Neuronal stem cell (in vitro differentiated cells): ENCODE measurements at regions not wholly inside any gene's neighbourhood (a gene's known extent, or its start where the extent isn't known, plus 50 kb on each side); places are given as distances from the start of the nearest gene placed in this dataset.

Source experiments
- DNase-seq: peaks from one replicate; pipeline ENCODE4 v3.0.0-alpha.2; 2013; ENCODE audit warnings: low spot score
- H2AFZ ChIP-seq: one replicate; pipeline ENCODE4 v1.6.1; 2013; ENCODE audit warnings: mild to moderate bottlenecking, low read length, inconsistent platforms
- H2AK5ac ChIP-seq: 2 replicates; pipeline ENCODE4 v1.6.1; 2013; ENCODE audit warnings: low read depth, mild to moderate bottlenecking, inconsistent platforms, low read length, moderate library complexity, mixed read lengths
- H2BK120ac ChIP-seq: 2 replicates; pipeline ENCODE4 v1.6.1; 2013; ENCODE audit warnings: low read depth, mild to moderate bottlenecking, inconsistent platforms, low read length, moderate library complexity, mixed read lengths
- H2BK12ac ChIP-seq: one replicate; pipeline ENCODE4 v1.6.1; 2013; ENCODE audit warnings: low read length, inconsistent platforms
- H2BK15ac ChIP-seq: 2 replicates; pipeline ENCODE4 v1.6.1; 2013; ENCODE audit warnings: mild to moderate bottlenecking, low read length, inconsistent platforms, mixed read lengths
- H2BK5ac ChIP-seq: one replicate; pipeline ENCODE4 v1.6.1; 2013; ENCODE audit warnings: inconsistent platforms, mild to moderate bottlenecking, low read length, moderate library complexity
- H3K14ac ChIP-seq: one replicate; pipeline ENCODE4 v1.6.1; 2013; ENCODE audit warnings: low read length, inconsistent platforms
- H3K18ac ChIP-seq: 2 replicates; pipeline ENCODE4 v1.6.1; 2013; ENCODE audit warnings: low read length, inconsistent platforms
- H3K23ac ChIP-seq: 2 replicates; pipeline ENCODE4 v1.6.1; 2013; ENCODE audit warnings: low read depth, mild to moderate bottlenecking, mixed read lengths, low read length, inconsistent platforms; ENCODE audit not compliant: poor library complexity
- H3K27ac ChIP-seq: replicated peaks from 3 replicates; pipeline ENCODE4 v1.5.1; 2013; ENCODE audit warnings: low read length, inconsistent platforms
- H3K27me3 ChIP-seq, 3 experiments: 2 replicates each; pipeline ENCODE4 v1.6.1; 2013; ENCODE audit warnings: low read length in 3 of 3, mild to moderate bottlenecking in 2 of 3, inconsistent platforms in 1 of 3, low read depth in 1 of 3, mixed read lengths in 1 of 3, moderate library complexity in 1 of 3; ENCODE audit not compliant: control insufficient read depth in 3 of 3, insufficient read depth in 3 of 3
- H3K36me3 ChIP-seq, 2 donors: replicated peaks in 1 of 2; 2 replicates each; pipeline ENCODE4 v1.6.1; 2013; ENCODE audit warnings: low read length in 2 of 2; ENCODE audit not compliant: control insufficient read depth in 2 of 2, insufficient read depth in 2 of 2
- H3K4ac ChIP-seq: 2 replicates; pipeline ENCODE4 v1.6.1; 2013; ENCODE audit warnings: inconsistent platforms, mild to moderate bottlenecking, low read length, moderate library complexity
- H3K4me1 ChIP-seq, 2 donors: 1 replicate in 1 of 2; 2 replicates in 1 of 2; pipeline ENCODE4 v1.6.1; 2013; ENCODE audit warnings: low read length in 2 of 2, low read depth in 1 of 2; ENCODE audit not compliant: control insufficient read depth in 2 of 2, insufficient read depth in 1 of 2
- H3K4me2 ChIP-seq: one replicate; pipeline ENCODE4 v1.6.1; 2013; ENCODE audit warnings: mild to moderate bottlenecking, low read length, inconsistent platforms; ENCODE audit not compliant: insufficient read depth, poor library complexity, severe bottlenecking
- H3K4me3 ChIP-seq, 2 donors: 2 replicates each; pipeline ENCODE4 v1.5.1; 2013; ENCODE audit warnings: low read length in 2 of 2, mild to moderate bottlenecking in 2 of 2, inconsistent platforms in 1 of 2, moderate library complexity in 1 of 2
- H3K79me1 ChIP-seq: one replicate; pipeline ENCODE4 v1.6.1; 2013; ENCODE audit warnings: low read depth, mild to moderate bottlenecking, inconsistent platforms, low read length, moderate library complexity
- H3K9ac ChIP-seq: one replicate; pipeline ENCODE4 v1.6.1; 2013; ENCODE audit warnings: mild to moderate bottlenecking, low read depth, low read length, inconsistent platforms; ENCODE audit not compliant: poor library complexity
- H3K9me3 ChIP-seq, 2 donors: replicated peaks in 1 of 2; 2 replicates each; pipeline versions ENCODE3 to v1.6.1; 2013; ENCODE audit warnings: low read length in 2 of 2, mild to moderate bottlenecking in 2 of 2, inconsistent platforms in 1 of 2, low read depth in 1 of 2, mixed read lengths in 1 of 2, moderate library complexity in 1 of 2; ENCODE audit not compliant: control insufficient read depth in 2 of 2, insufficient read depth in 1 of 2
- H4K8ac ChIP-seq: one replicate; pipeline ENCODE4 v1.6.1; 2013; ENCODE audit warnings: low read depth, mild to moderate bottlenecking, inconsistent platforms, low read length, moderate library complexity
- H4K91ac ChIP-seq: one replicate; pipeline ENCODE4 v1.6.1; 2013; ENCODE audit warnings: low read length, low read depth, mild to moderate bottlenecking, inconsistent platforms; ENCODE audit not compliant: poor library complexity
- WGBS, 2 donors: extraction: QIAGEN DNeasy Blood & Tissue Kit; methylation state at CpG; one replicate each; pipeline ENCODE4 v1.1.7; 2013; ENCODE audit warnings: missing lambda C conversion rate in 2 of 2, mixed read lengths in 1 of 2; ENCODE audit not compliant: insufficient read length in 2 of 2, insufficient replicate concordance in 1 of 2; ENCODE audit errors: extremely low coverage in 2 of 2; 5-methylcytosine and 5-hydroxymethylcytosine counted together

- Histone ChIP-seq H2BK120ac (no peak overlapping the region), H3K4ac (no peak overlapping the region), H3K27me3 (no peaks in the 10 kb centered on the region), H3K18ac (no peak overlapping the region), H3K9ac (no peak overlapping the region), H3K4me1 (peaks cover 4 to 34% of the 10 kb centered on the region in 2 donors), H3K79me1 (no peaks in the 10 kb centered on the region), H2AK5ac (no peak overlapping the region), H3K4me3 (no peak overlapping the region), H2BK5ac (no peak overlapping the region), H3K9me3 (peaks cover 0 to 4% of the 10 kb centered on the region in 2 donors), H4K91ac (no peak overlapping the region), H4K8ac (no peak overlapping the region), H3K23ac (no peak overlapping the region), H3K14ac (no peak overlapping the region), H2BK15ac (no peak overlapping the region), H2AFZ (no peak overlapping the region), H3K27ac (no peak overlapping the region), H2BK12ac (no peak overlapping the region), H3K4me2 (no peak overlapping the region), H3K36me3 (no peaks in the 10 kb centered on the region)
- no CpG with 5 or more reads among the region's 2 CpGs for WGBS, 2 donors
- DNase-seq = no peak
Observed at GRCh38 chr6:98717988-98718387, 116.4 kb upstream of the POU3F2 start.

DNA sequence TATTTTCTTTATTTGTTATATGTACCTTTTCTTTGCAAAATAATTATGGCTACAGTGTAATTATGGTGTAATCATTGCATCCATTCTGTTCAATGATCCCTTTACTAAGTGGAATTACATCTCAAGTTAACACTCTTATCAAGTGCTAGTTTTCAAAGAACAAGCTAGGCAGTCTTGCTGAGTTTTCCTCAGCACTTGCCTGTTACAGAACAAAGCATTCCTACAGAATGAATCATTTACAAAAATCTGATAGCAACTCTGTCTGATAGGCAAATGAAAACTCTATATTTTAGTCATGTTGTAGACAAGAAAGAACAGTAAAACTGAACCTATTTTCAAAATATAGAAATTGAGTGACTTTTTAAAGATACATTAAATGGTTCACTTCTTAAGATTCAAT lies 109.8 kb upstream of the POU3F2 start:
- H3K4me2 ChIP-seq = no peak overlapping the region
- no peak overlapping the region for H2BK12ac ChIP-seq
- H2BK15ac ChIP-seq = no peak overlapping the region
- H2BK120ac ChIP-seq = no peak overlapping the region
- no peaks in the 10 kb centered on the region for H3K36me3 ChIP-seq
- peaks cover 0 to 2% of the 10 kb centered on the region in 2 donors for H3K9me3 ChIP-seq
- H4K8ac ChIP-seq = no peak overlapping the region
- no peak overlapping the region for H2AK5ac ChIP-seq
- no peak overlapping the region for H3K27ac ChIP-seq
- no peak overlapping the region for H3K23ac ChIP-seq
- no peak overlapping the region for H4K91ac ChIP-seq
- DNase-seq = peak; percentile 8
- no peaks in the 10 kb centered on the region for H3K79me1 ChIP-seq
- peaks cover 2 to 23% of the 10 kb centered on the region in 2 donors for H3K4me1 ChIP-seq
- no peaks in the 10 kb centered on the region for H3K27me3 ChIP-seq
- no peak overlapping the region for H3K18ac ChIP-seq
- H3K4me3 ChIP-seq = no peak overlapping the region
- H2AFZ ChIP-seq = peak overlapping the region; percentile 13
- no peak overlapping the region for H3K4ac ChIP-seq
- no peak overlapping the region for H3K14ac ChIP-seq
- H2BK5ac ChIP-seq = no peak overlapping the region
- H3K9ac ChIP-seq = no peak overlapping the region

- Histone ChIP-seq H2BK15ac (no peak overlapping the region), H2BK5ac (no peak overlapping the region), H3K9ac (no peak overlapping the region), H2BK12ac (no peak overlapping the region), H3K36me3 (no peaks in the 10 kb centered on the region), H2AFZ (peak overlapping the region; percentile 33), H3K4me3 (no peak overlapping the region), H3K27ac (no peak overlapping the region), H3K23ac (no peak overlapping the region), H4K8ac (no peak overlapping the region), H3K14ac (no peak overlapping the region), H3K9me3 (no peaks in the 10 kb centered on the region), H3K18ac (no peak overlapping the region), H2BK120ac (no peak overlapping the region), H2AK5ac (no peak overlapping the region), H3K4me1 (no peaks in the 10 kb centered on the region), H3K4ac (no peak overlapping the region), H3K4me2 (no peak overlapping the region), H4K91ac (no peak overlapping the region), H3K79me1 (no peaks in the 10 kb centered on the region), H3K27me3 (no peaks in the 10 kb centered on the region)
- WGBS, 2 donors = no CpG with 5 or more reads among the region's 1 CpG
- no peak for DNase-seq
Observed at GRCh38 chr6:98747273-98747672, 87.1 kb upstream of the POU3F2 start.

DNA sequence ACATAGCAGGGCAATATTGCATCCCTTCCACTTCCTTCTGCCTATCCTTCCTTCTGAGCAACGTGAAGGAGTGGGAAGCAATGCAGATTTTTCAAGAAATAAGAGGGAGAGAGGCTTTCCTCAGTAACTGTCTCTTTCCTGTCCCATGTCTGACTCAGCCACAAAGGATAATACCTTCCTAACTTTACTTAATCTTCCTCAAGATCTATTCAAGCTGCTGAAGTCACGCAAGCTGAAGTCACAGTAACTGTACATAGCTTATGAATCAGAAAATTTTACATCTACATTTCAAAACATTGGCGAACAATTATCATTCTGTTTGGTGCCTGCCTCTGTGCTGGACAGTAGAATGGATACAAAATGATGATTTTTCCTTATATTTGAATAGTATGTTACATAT lies 86.4 kb upstream of the POU3F2 start:
- no peak overlapping the region for H2AK5ac ChIP-seq
- H2AFZ ChIP-seq = peak overlapping the region; percentile 61
- no peak for DNase-seq
- H3K9ac ChIP-seq = no peak overlapping the region
- no peak overlapping the region for H2BK120ac ChIP-seq
- no CpG with 5 or more reads among the region's 3 CpGs for WGBS, 2 donors
- no peak overlapping the region for H3K27ac ChIP-seq
- H4K91ac ChIP-seq = no peak overlapping the region
- H2BK12ac ChIP-seq = no peak overlapping the region
- H3K4ac ChIP-seq = no peak overlapping the region
- no peaks in the 10 kb centered on the region for H3K27me3 ChIP-seq
- H3K79me1 ChIP-seq = no peaks in the 10 kb centered on the region
- no peak overlapping the region for H3K23ac ChIP-seq
- H3K9me3 ChIP-seq = no peaks in the 10 kb centered on the region
- no peak overlapping the region for H4K8ac ChIP-seq
- H3K14ac ChIP-seq = no peak overlapping the region
- no peaks in the 10 kb centered on the region for H3K4me1 ChIP-seq
- H2BK15ac ChIP-seq = no peak overlapping the region
- H3K4me3 ChIP-seq = no peak overlapping the region
- H3K18ac ChIP-seq = no peak overlapping the region
- no peak overlapping the region for H2BK5ac ChIP-seq
- H3K36me3 ChIP-seq = no peaks in the 10 kb centered on the region
- H3K4me2 ChIP-seq = no peak overlapping the region
